Progenitor cell of endocrine pancreas (in vitro differentiated cells): ENCODE measurements at regions not wholly inside any gene's neighbourhood (a gene's known extent, or its start where the extent isn't known, plus 50 kb on each side); places are given as distances from the start of the nearest gene placed in this dataset.
A peak's percentile ranks its signal among the peaks of the same experiment; 100 is the strongest.

Source experiments
- DNase-seq: peaks from one replicate; pipeline ENCODE4 v3.0.0; 2021; ENCODE audit warnings: low spot score; ENCODE audit not compliant: unreplicated experiment
- H3K27ac Mint-ChIP-seq: 2 replicates; pipeline ENCODE4 v1.8.0; 2021; ENCODE audit warnings: mild to moderate bottlenecking, moderate library complexity, mixed read lengths
- H3K27me3 Mint-ChIP-seq: 2 replicates; pipeline ENCODE4 v1.8.0; 2021; ENCODE audit warnings: mixed read lengths
- H3K36me3 Mint-ChIP-seq: 2 replicates; pipeline ENCODE4 v1.8.0; 2022; ENCODE audit warnings: mixed read lengths; ENCODE audit not compliant: insufficient read depth
- H3K4me1 Mint-ChIP-seq: 2 replicates; pipeline ENCODE4 v1.8.0; 2021; ENCODE audit warnings: low read depth, mixed read lengths
- H3K4me3 Mint-ChIP-seq: 2 replicates; pipeline ENCODE4 v1.8.0; 2021; ENCODE audit warnings: low read depth, mild to moderate bottlenecking, moderate library complexity, mixed read lengths
- H3K9me3 Mint-ChIP-seq: 2 replicates; pipeline ENCODE4 v1.8.0; 2021; ENCODE audit warnings: low read depth, mixed read lengths
- TF ChIP-seq, protein P1 (sequence below): fragments of 200-600 bp; sonication (generic); IDR thresholded peaks from one replicate; pipeline ENCODE4 v1.5.0; 2021; ENCODE audit warnings: antibody characterized with exemption, mild to moderate bottlenecking; ENCODE audit not compliant: unreplicated experiment

GRCh38 chr10:21174715-21175495 is 277.8 kb upstream of the NEBL start:
- peaks cover 22% of the 10 kb centered on the region for H3K27me3 Mint-ChIP-seq
- peaks cover 3% of the 10 kb centered on the region for H3K36me3 Mint-ChIP-seq
- H3K27ac Mint-ChIP-seq = peak overlapping the region; percentile 88
- TF ChIP-seq, protein P1, sequence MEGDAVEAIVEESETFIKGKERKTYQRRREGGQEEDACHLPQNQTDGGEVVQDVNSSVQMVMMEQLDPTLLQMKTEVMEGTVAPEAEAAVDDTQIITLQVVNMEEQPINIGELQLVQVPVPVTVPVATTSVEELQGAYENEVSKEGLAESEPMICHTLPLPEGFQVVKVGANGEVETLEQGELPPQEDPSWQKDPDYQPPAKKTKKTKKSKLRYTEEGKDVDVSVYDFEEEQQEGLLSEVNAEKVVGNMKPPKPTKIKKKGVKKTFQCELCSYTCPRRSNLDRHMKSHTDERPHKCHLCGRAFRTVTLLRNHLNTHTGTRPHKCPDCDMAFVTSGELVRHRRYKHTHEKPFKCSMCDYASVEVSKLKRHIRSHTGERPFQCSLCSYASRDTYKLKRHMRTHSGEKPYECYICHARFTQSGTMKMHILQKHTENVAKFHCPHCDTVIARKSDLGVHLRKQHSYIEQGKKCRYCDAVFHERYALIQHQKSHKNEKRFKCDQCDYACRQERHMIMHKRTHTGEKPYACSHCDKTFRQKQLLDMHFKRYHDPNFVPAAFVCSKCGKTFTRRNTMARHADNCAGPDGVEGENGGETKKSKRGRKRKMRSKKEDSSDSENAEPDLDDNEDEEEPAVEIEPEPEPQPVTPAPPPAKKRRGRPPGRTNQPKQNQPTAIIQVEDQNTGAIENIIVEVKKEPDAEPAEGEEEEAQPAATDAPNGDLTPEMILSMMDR = no peak
- DNase-seq = no peak
- peak overlapping the region; percentile 71 for H3K4me3 Mint-ChIP-seq
- H3K9me3 Mint-ChIP-seq = peaks cover 6% of the 10 kb centered on the region
- peaks cover 10% of the 10 kb centered on the region for H3K4me1 Mint-ChIP-seq

DNA sequence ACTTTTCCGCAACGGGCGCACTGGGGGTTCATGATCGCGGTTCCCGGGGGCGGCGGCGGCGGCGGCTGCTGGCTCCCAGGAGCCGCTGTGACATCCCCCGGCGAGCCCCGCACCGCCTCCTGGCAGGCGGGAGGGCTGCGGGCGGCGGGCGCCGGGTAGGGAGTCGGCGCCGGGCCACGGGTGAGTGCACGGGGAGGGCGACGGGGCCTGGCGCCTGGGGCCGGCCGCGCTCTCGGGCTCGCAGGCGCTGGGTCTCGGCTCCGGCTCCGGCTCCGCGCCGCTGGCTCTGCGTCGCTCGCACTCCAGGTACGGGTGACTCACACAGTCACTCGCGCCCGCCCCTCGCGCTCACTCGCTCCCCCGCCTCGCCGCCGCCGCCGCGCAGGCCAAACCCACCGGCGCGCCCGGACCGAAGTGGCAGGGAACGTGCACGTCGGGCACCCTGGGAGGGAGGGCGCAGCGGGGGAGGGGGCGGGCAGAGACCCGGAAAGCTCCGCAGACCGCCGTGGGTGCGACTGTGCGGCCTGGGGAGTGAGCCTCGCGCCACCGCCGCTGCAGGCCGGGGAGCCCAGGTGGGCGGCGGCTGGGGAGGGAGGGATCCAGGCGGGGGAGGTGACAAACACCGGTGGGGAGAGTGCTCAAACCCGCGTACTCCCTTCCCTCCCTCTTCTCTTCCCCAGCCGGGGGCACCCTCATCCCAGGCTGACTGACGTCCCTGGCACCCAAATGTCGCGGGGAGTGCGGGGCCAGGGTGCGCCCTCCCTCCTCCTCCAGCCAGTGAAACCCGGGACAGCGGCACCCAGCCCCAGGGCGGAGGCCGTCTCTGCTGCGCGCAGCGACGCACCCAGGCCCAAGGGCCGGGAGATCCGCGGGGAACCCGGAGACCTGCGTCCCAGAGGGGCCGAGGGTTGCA is 276.9 kb upstream of the NEBL start:
- TF ChIP-seq, protein P1 = no peak
- peak overlapping the region; percentile 92 for H3K4me3 Mint-ChIP-seq
- H3K4me1 Mint-ChIP-seq = peaks cover 13% of the 10 kb centered on the region
- peaks cover 1% of the 10 kb centered on the region for H3K36me3 Mint-ChIP-seq
- peak overlapping the region; percentile 88 for H3K27ac Mint-ChIP-seq
- H3K27me3 Mint-ChIP-seq = peaks cover 22% of the 10 kb centered on the region
- H3K9me3 Mint-ChIP-seq = no peaks in the 10 kb centered on the region
- peak; percentile 67 for DNase-seq

- peaks cover 1% of the 10 kb centered on the region for H3K36me3 Mint-ChIP-seq
- H3K27ac Mint-ChIP-seq = peak overlapping the region; percentile 88
- no peaks in the 10 kb centered on the region for H3K9me3 Mint-ChIP-seq
- DNase-seq = no peak
- H3K4me3 Mint-ChIP-seq = peak overlapping the region; percentile 92
- peaks cover 13% of the 10 kb centered on the region for H3K4me1 Mint-ChIP-seq
- H3K27me3 Mint-ChIP-seq = peaks cover 22% of the 10 kb centered on the region
- TF ChIP-seq, protein P1 = no peak
Measured at GRCh38 chr10:21172930-21173801, 276.1 kb upstream of the NEBL start.

- Mint-ChIP-seq H3K27me3 (peaks cover 22% of the 10 kb centered on the region), H3K27ac (peak overlapping the region; percentile 78), H3K36me3 (peaks cover 1% of the 10 kb centered on the region), H3K4me1 (peaks cover 13% of the 10 kb centered on the region), H3K4me3 (peak overlapping the region; percentile 92), H3K9me3 (no peaks in the 10 kb centered on the region)
- TF ChIP-seq, protein P1 = no peak
- no peak for DNase-seq
Measured at GRCh38 chr10:21172542-21172929, 275.4 kb upstream of the NEBL start.
